Fibroblast of mammary gland (primary cell): ENCODE measurements at regions not wholly inside any gene's neighbourhood (a gene's known extent, or its start where the extent isn't known, plus 50 kb on each side); places are given as distances from the start of the nearest gene placed in this dataset.

Experiments used
- DNase-seq: peaks from one replicate; pipeline ENCODE4 v3.0.0-alpha.2; 2010; ENCODE audit warnings: low read depth
- H3K4me3 ChIP-seq: 2 replicates; pipeline ENCODE4 v1.5.1; 2011; ENCODE audit warnings: low read depth, mild to moderate bottlenecking, low read length, moderate library complexity; ENCODE audit not compliant: control insufficient read depth
- CTCF ChIP-seq: conservative IDR thresholded peaks from 2 replicates; pipeline ENCODE4 v1.5.1; 2011; ENCODE audit warnings: low read depth, low read length, inconsistent platforms; ENCODE audit not compliant: control insufficient read depth, insufficient read depth

DNA sequence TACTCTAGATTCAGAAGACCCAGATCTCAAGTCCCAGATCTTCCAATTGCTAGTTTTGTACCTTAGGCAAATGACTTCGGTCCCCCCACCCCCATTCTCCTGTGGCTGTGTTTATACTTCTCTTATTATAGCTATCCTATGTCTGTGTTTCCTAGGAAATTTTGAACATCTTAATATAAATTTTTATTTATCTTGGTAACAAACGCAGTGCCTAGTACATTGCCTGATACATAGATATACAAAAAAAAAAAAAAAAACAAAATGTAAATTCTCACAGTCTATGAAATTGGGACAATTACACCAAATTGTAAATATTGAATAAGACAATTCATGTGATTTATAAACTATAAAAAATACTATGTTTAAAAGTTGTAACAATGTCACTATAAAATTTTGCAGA is 84.1 kb upstream of the SLC44A3 start:
- no peak for TF ChIP-seq CTCF
- no peak for DNase-seq
- H3K4me3 ChIP-seq = no peak overlapping the region

DNA sequence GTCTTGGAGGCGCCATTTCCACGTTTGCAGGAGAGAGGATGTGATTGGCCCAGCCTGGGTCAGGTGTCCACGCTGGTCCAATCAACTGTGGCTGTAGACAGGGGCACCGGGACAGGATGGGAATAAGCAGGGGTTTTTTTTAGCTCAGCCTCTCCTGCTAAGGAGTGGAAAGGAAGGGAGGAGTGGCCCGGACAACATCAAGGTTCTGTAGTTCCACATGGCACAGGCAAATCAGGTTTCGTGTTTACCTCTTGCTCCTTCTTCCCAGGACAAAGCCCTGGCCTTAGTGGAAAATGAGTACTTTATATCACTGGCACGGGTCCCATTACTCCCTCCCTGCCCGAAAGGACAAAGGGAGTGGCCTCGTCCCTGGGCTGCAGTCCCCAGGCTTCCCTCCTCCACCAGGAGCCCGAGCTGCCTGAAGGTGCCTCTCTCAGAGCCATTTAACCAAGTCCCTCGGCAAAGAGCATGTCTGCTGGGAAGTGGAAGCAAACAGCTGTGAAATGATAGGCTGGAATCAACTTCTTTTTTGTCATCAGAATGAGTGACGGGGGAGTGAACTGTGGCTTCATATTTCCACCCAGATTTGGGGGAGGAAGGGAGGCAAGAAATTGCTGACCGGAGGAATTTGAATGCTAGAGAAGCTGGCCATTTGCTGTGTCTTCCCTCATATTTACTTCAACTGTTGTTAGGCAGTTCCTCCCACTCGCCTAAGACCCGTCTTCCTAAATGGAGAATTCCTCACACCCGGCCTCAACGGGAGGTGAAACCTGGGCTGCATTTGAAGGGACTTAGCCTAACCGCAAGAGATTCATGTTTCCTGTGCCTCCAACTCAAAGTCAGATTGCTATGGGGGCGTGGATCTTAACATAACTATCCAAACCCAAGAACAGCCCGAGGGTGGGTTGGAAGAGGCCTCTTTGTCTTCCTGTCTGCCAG is 84.9 kb upstream of the SLC44A3 start:
- H3K4me3 ChIP-seq = no peak overlapping the region
- DNase-seq = peak; percentile 75
- TF ChIP-seq CTCF = no peak

DNA sequence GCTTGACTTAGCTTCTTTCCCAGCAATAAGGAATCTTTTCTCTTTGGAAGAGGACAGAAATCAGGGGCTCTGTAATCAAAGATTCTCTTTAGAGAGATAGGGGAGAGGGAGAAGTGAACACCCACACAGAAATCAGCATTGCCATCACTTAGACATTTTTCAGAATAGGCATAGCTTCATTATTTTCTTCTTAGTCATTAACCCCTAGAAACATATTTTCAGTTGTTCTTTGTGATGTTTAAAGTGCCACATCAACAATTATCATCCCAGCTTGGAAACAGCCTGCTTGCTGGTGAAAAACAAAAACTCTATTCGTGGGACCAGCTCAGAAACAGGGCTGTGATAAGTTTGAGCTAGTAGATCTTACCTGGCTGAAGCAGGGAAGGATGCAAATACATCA is 88.3 kb upstream of the SLC44A3 start:
- TF ChIP-seq CTCF = no peak
- DNase-seq = no peak
- no peak overlapping the region for H3K4me3 ChIP-seq

- no peak for TF ChIP-seq CTCF
- H3K4me3 ChIP-seq = no peak overlapping the region
- no peak for DNase-seq
Observed at GRCh38 chr1:94730450-94730849, 89.7 kb upstream of the SLC44A3 start.

DNA sequence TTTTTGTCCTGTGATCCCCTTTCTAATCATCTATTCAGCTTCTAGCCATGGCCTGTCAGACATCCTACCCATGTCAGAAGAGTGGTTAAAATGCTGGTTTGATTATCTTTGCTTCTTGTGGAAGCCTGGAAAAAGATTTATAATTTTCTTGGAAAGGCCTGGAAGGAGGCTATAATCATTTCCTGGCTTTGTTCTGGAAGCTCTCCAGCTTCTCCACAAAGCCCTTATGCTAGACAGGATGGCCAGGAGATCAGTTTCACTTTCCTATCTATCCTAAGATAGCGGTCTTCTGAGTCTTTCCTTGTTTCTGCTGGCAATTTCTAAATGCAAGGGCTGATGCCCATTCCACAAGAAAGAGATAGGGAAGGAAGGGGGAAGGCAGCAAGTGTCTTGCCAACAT is 90.9 kb upstream of the SLC44A3 start:
- TF ChIP-seq CTCF = no peak
- peak; percentile 91 for DNase-seq
- peak overlapping the region; percentile 2 for H3K4me3 ChIP-seq

GRCh38 chr1:94727846-94728715 is 92.1 kb upstream of the SLC44A3 start:
- TF ChIP-seq CTCF = no peak
- DNase-seq = peak; percentile 85
- H3K4me3 ChIP-seq = no peak overlapping the region
